Smooth muscle cell (in vitro differentiated cells): ENCODE measurements at regions not wholly inside any gene's neighbourhood (a gene's known extent, or its start where the extent isn't known, plus 50 kb on each side); places are given as distances from the start of the nearest gene placed in this dataset.
"Not testable (repeated sequence)": the region's sequence is repeated elsewhere in the genome, so short reads cannot be mapped to it uniquely, and the experiment has no call there.

Experiments used
- DNase-seq: peaks from one replicate; lab custom pipeline; 2025; ENCODE audit not compliant: unreplicated experiment; lab: John Stamatoyannopoulos, UW
- H2AFZ ChIP-seq: fragments of 200-600 bp; sonication (generic); 2 replicates; pipeline ENCODE4 v1.6.0; 2016; ENCODE audit warnings: antibody characterized with exemption, low read depth, mild to moderate bottlenecking
- H3F3A ChIP-seq: fragments of 200-600 bp; sonication (generic); 2 replicates; pipeline ENCODE4 v1.6.0; 2017; ENCODE audit warnings: antibody characterized with exemption, low read depth
- H3K27ac ChIP-seq: fragments of 200-600 bp; sonication (generic); 2 replicates; pipeline ENCODE4 v1.5.1; 2016; ENCODE audit warnings: low read depth, mild to moderate bottlenecking
- H3K27me3 ChIP-seq: fragments of 200-600 bp; sonication (generic); 2 replicates; pipeline ENCODE4 v1.6.1; 2016; ENCODE audit warnings: low read depth, mild to moderate bottlenecking
- H3K36me3 ChIP-seq: fragments of 200-600 bp; sonication (generic); 2 replicates; pipeline ENCODE4 v1.5.1; 2016; ENCODE audit warnings: low read depth
- H3K4me1 ChIP-seq: fragments of 200-600 bp; sonication (generic); 2 replicates; pipeline ENCODE4 v1.5.1; 2016; ENCODE audit warnings: low read depth
- H3K4me2 ChIP-seq: fragments of 200-600 bp; sonication (generic); 2 replicates; pipeline ENCODE4 v1.6.0; 2016; ENCODE audit warnings: mild to moderate bottlenecking
- H3K4me3 ChIP-seq: fragments of 200-600 bp; sonication (generic); 2 replicates; pipeline ENCODE4 v1.5.1; 2016; ENCODE audit warnings: mild to moderate bottlenecking
- H3K79me2 ChIP-seq: fragments of 200-600 bp; sonication (generic); 2 replicates; pipeline ENCODE4 v1.6.0; 2016; ENCODE audit warnings: low read depth, mild to moderate bottlenecking
- H3K9ac ChIP-seq: fragments of 200-600 bp; sonication (generic); 2 replicates; pipeline ENCODE4 v1.6.0; 2016; ENCODE audit warnings: low read depth
- H3K9me3 ChIP-seq: fragments of 200-600 bp; sonication (generic); replicated peaks from 2 replicates; pipeline ENCODE4 v1.5.1; 2016; ENCODE audit warnings: low read depth
- H4K20me1 ChIP-seq: fragments of 200-600 bp; sonication (generic); 2 replicates; pipeline ENCODE4 v1.6.0; 2016; ENCODE audit warnings: low read depth
- CTCF ChIP-seq: fragments of 200-600 bp; sonication (generic); IDR thresholded peaks from 2 replicates; pipeline ENCODE4 v1.5.1; 2017; ENCODE audit warnings: borderline replicate concordance, mild to moderate bottlenecking, antibody characterized with exemption; ENCODE audit not compliant: insufficient read depth, poor library complexity, severe bottlenecking
- WGBS: methylation state at CpG from one replicate; pipeline ENCODE4 v1.1.7; 2016; ENCODE audit warnings: low lambda C conversion rate; 5-methylcytosine and 5-hydroxymethylcytosine counted together

- not testable (repeated sequence) for DNase-seq, H2AFZ ChIP-seq, H3K9ac ChIP-seq, H3F3A ChIP-seq, H3K4me1 ChIP-seq, H3K4me3 ChIP-seq, H3K79me2 ChIP-seq, H3K27me3 ChIP-seq, H3K27ac ChIP-seq, H3K9me3 ChIP-seq, H3K4me2 ChIP-seq, H3K36me3 ChIP-seq, H4K20me1 ChIP-seq
- WGBS, result 88% methylated on average over 4 of the region's 4 CpGs
Measured at GRCh38 chr5:124496968-124497367, 249.5 kb downstream of the ZNF608 start.

- Histone ChIP-seq H2AFZ (peak overlapping the region; percentile 18), H3K36me3 (no peaks in the 10 kb centered on the region), H3K4me1 (no peaks in the 10 kb centered on the region), H3K4me3 (no peak overlapping the region), H3K9me3 (no peaks in the 10 kb centered on the region), H3K9ac (no peak overlapping the region), H3F3A (no peaks in the 10 kb centered on the region), H3K4me2 (peak overlapping the region; percentile 14), H3K79me2 (no peaks in the 10 kb centered on the region), H4K20me1 (no peaks in the 10 kb centered on the region), H3K27me3 (no peaks in the 10 kb centered on the region), H3K27ac (no peak overlapping the region)
- WGBS, result 64% methylated on average over 2 of the region's 2 CpGs
- no peak for DNase-seq
- TF ChIP-seq CTCF, result no peak
Measured at GRCh38 chr5:124494540-124495116, 251.8 kb downstream of the ZNF608 start.

GRCh38 chr5:124492444-124493224, 253.8 kb downstream of the ZNF608 start:
- Histone ChIP-seq H3K36me3 (no peaks in the 10 kb centered on the region), H4K20me1 (no peaks in the 10 kb centered on the region), H3F3A (no peaks in the 10 kb centered on the region), H3K4me3 (no peak overlapping the region), H3K9ac (no peak overlapping the region), H3K4me1 (no peaks in the 10 kb centered on the region), H2AFZ (no peak overlapping the region), H3K79me2 (no peaks in the 10 kb centered on the region), H3K27me3 (no peaks in the 10 kb centered on the region), H3K27ac (no peak overlapping the region), H3K9me3 (no peaks in the 10 kb centered on the region), H3K4me2 (no peak overlapping the region)
- WGBS, result 97% methylated on average over 13 of the region's 13 CpGs
- DNase-seq, result no peak
- no peak for TF ChIP-seq CTCF

GRCh38 chr5:124490315-124490714, 256.1 kb downstream of the ZNF608 start:
- not testable (repeated sequence) for H3K36me3 ChIP-seq, H3K4me2 ChIP-seq
- 97% methylated on average over 2 of the region's 2 CpGs for WGBS

More at GRCh38 chr5:124490315-124490714, 256.1 kb downstream of the ZNF608 start:
- DNase-seq, H3K9me3 ChIP-seq, H2AFZ ChIP-seq, H4K20me1 ChIP-seq, H3K4me1 ChIP-seq, H3K9ac ChIP-seq, H3K27me3 ChIP-seq, H3F3A ChIP-seq, H3K4me3 ChIP-seq, H3K79me2 ChIP-seq, H3K27ac ChIP-seq: not testable (repeated sequence)
